ENCODE measurements at regions not wholly inside any gene's neighbourhood (a gene's known extent, or its start where the extent isn't known, plus 50 kb on each side); places are given as distances from the start of the nearest gene placed in this dataset.
A peak's percentile ranks its signal among the peaks of the same experiment; 100 is the strongest.

GRCh38 chr18:21991081-21991534 lies 178.3 kb upstream of the GATA6 start:
- no peak overlapping the region for H3K4me3 ChIP-seq (ENCODE audit: low read length)
- DNase-seq (ENCODE audit: low read depth, low spot score): no peak

- no peak for DNase-seq (ENCODE audit: low read depth, low spot score)
- no peak overlapping the region for H3K4me3 ChIP-seq (ENCODE audit: low read length)
Measured at GRCh38 chr18:21991886-21992285, 177.5 kb upstream of the GATA6 start.

- no peak overlapping the region for H3K4me3 ChIP-seq (ENCODE audit: low read length)
- DNase-seq (ENCODE audit: low read depth, low spot score): no peak
Measured at GRCh38 chr18:21996351-21996826, 173.0 kb upstream of the GATA6 start.

GRCh38 chr18:21997207-21998143 lies 171.9 kb upstream of the GATA6 start:
- DNase-seq (ENCODE audit: low read depth, low spot score): peak; percentile 55

GRCh38 chr18:21998486-21998885 lies 170.9 kb upstream of the GATA6 start:
- no peak overlapping the region for H3K4me3 ChIP-seq (ENCODE audit: low read length)
- DNase-seq (ENCODE audit: low read depth, low spot score): no peak

More at GRCh38 chr18:21997207-21998143, 171.9 kb upstream of the GATA6 start:
- no peak overlapping the region for H3K4me3 ChIP-seq (ENCODE audit: low read length)

GRCh38 chr18:22001912-22002487 lies 167.4 kb upstream of the GATA6 start:
- no peak overlapping the region for H3K4me3 ChIP-seq (ENCODE audit: low read length)
- no peak for DNase-seq (ENCODE audit: low read depth, low spot score)

GRCh38 chr18:22005191-22005841 lies 164.1 kb upstream of the GATA6 start:
- no peak for DNase-seq (ENCODE audit: low read depth, low spot score)
- no peak overlapping the region for H3K4me3 ChIP-seq (ENCODE audit: low read length)

- DNase-seq (ENCODE audit: low read depth, low spot score): no peak
- H3K4me3 ChIP-seq (ENCODE audit: low read length): no peak overlapping the region
Measured at GRCh38 chr18:22006458-22006857, 162.9 kb upstream of the GATA6 start.

GRCh38 chr18:22009242-22009641 lies 160.1 kb upstream of the GATA6 start:
- no peak for DNase-seq (ENCODE audit: low read depth, low spot score)
- no peak overlapping the region for H3K4me3 ChIP-seq (ENCODE audit: low read length)

- no peak overlapping the region for H3K4me3 ChIP-seq (ENCODE audit: low read length)
- no peak for DNase-seq (ENCODE audit: low read depth, low spot score)
Measured at GRCh38 chr18:22013993-22014392, 155.4 kb upstream of the GATA6 start.

- no peak overlapping the region for H3K4me3 ChIP-seq (ENCODE audit: low read length)
- no peak for DNase-seq (ENCODE audit: low read depth, low spot score)
Measured at GRCh38 chr18:22015156-22015555, 154.2 kb upstream of the GATA6 start.

GRCh38 chr18:22018366-22018765 lies 151.0 kb upstream of the GATA6 start:
- H3K4me3 ChIP-seq (ENCODE audit: low read length): no peak overlapping the region
- DNase-seq (ENCODE audit: low read depth, low spot score): no peak

GRCh38 chr18:22019193-22019592 lies 150.2 kb upstream of the GATA6 start:
- no peak overlapping the region for H3K4me3 ChIP-seq (ENCODE audit: low read length)
- peak; percentile 53 for DNase-seq (ENCODE audit: low read depth, low spot score)

- DNase-seq (ENCODE audit: low read depth, low spot score): no peak
- H3K4me3 ChIP-seq (ENCODE audit: low read length): no peak overlapping the region
Measured at GRCh38 chr18:22020127-22020866, 149.1 kb upstream of the GATA6 start.

GRCh38 chr18:22020867-22021370 lies 148.5 kb upstream of the GATA6 start:
- no peak overlapping the region for H3K4me3 ChIP-seq (ENCODE audit: low read length)
- DNase-seq (ENCODE audit: low read depth, low spot score): no peak

GRCh38 chr18:22021701-22022100 lies 147.7 kb upstream of the GATA6 start:
- no peak for DNase-seq (ENCODE audit: low read depth, low spot score)
- no peak overlapping the region for H3K4me3 ChIP-seq (ENCODE audit: low read length)

GRCh38 chr18:22024924-22025323 lies 144.5 kb upstream of the GATA6 start:
- DNase-seq (ENCODE audit: low read depth, low spot score): no peak
- H3K4me3 ChIP-seq (ENCODE audit: low read length): no peak overlapping the region

- no peak for DNase-seq (ENCODE audit: low read depth, low spot score)
- no peak overlapping the region for H3K4me3 ChIP-seq (ENCODE audit: low read length)
Measured at GRCh38 chr18:22026362-22026761, 143.0 kb upstream of the GATA6 start.

- no peak for DNase-seq (ENCODE audit: low read depth, low spot score)
- no peak overlapping the region for H3K4me3 ChIP-seq (ENCODE audit: low read length)
Measured at GRCh38 chr18:22026889-22027288, 142.5 kb upstream of the GATA6 start.
